H1 (cell line): ENCODE measurements at regions not wholly inside any gene's neighbourhood (a gene's known extent, or its start where the extent isn't known, plus 50 kb on each side); places are given as distances from the start of the nearest gene placed in this dataset.

Experiments used
- CTCF ChIA-PET: fragments of 300-600 bp; sonication (Branson Sonifier 250); formaldehyde crosslinking; loops from one replicate; lab custom pipeline; 2021; ENCODE audit not compliant: partially characterized antibody; lab: Charles Lee
- POLR2A ChIA-PET: fragments of 300-600 bp; sonication (Branson Sonifier 250); formaldehyde crosslinking; loops from one replicate; lab custom pipeline; 2021; ENCODE audit warnings: inconsistent platforms; ENCODE audit not compliant: partially characterized antibody; lab: Charles Lee
- DNase-seq, 2 experiments: peaks; one replicate each; pipeline versions ENCODE4 v3.0.0 to v3.0.0-alpha.2; 2010 to 2022; ENCODE audit warnings: low spot score in 2 of 2, low read depth in 1 of 2, mixed read lengths in 1 of 2
- FAIRE-seq: peaks from 2 replicates; lab custom pipeline; 2011; peaks lifted over from hg19 to GRCh38; lab: Jason Lieb, UNC
- H2AFZ ChIP-seq: 2 replicates; pipeline ENCODE4 v1.8.1; 2012; ENCODE audit warnings: low read length, inconsistent platforms
- H2AK5ac ChIP-seq: 2 replicates; pipeline ENCODE4 v1.6.1; 2013; ENCODE audit warnings: low read depth, low read length
- H2BK120ac ChIP-seq: replicated peaks from 2 replicates; pipeline ENCODE3; 2013; ENCODE audit warnings: low read depth, low read length, inconsistent platforms
- H2BK12ac ChIP-seq: 2 replicates; pipeline ENCODE4 v1.6.1; 2013; ENCODE audit warnings: low read depth, low read length
- H2BK15ac ChIP-seq: 2 replicates; pipeline ENCODE4 v1.6.1; 2013; ENCODE audit warnings: low read length
- H2BK20ac ChIP-seq: 2 replicates; pipeline ENCODE4 v1.6.1; 2013; ENCODE audit warnings: low read length
- H2BK5ac ChIP-seq: 2 replicates; pipeline ENCODE4 v1.6.1; 2013; ENCODE audit warnings: low read depth, low read length
- H3K14ac ChIP-seq: 2 replicates; pipeline ENCODE4 v1.6.1; 2013; ENCODE audit warnings: inconsistent platforms; ENCODE audit not compliant: insufficient read length
- H3K18ac ChIP-seq: 2 replicates; pipeline ENCODE4 v1.6.1; 2013; ENCODE audit warnings: low read length; ENCODE audit errors: extremely low read depth
- H3K23ac ChIP-seq: 2 replicates; pipeline ENCODE4 v1.6.1; 2013; ENCODE audit warnings: inconsistent platforms; ENCODE audit not compliant: insufficient read length
- H3K23me2 ChIP-seq: 2 replicates; pipeline ENCODE4 v1.6.1; 2013; ENCODE audit warnings: low read depth, low read length
- H3K27ac ChIP-seq: 2 replicates; pipeline ENCODE4 v1.6.1; 2011; ENCODE audit warnings: low read depth, low read length, inconsistent platforms
- H3K27me3 ChIP-seq, 4 experiments: replicated peaks in 1 of 4; 1 replicate in 1 of 4; 2 replicates in 3 of 4; pipeline versions ENCODE4 v1.6.1 to v1.8.1; 2011 to 2013; ENCODE audit warnings: low read length in 3 of 4, mild to moderate bottlenecking in 3 of 4, inconsistent platforms in 2 of 4, mixed read lengths in 2 of 4, moderate library complexity in 1 of 4; ENCODE audit not compliant: control insufficient read depth in 3 of 4, insufficient read depth in 3 of 4; ENCODE audit errors: extremely low read depth in 1 of 4
- H3K36me3 ChIP-seq, 4 experiments: 2 replicates each; pipeline versions ENCODE4 v1.6.1 to v1.8.1; 2011 to 2013; ENCODE audit warnings: mild to moderate bottlenecking in 4 of 4, low read length in 3 of 4, moderate library complexity in 2 of 4, control low read depth in 1 of 4, inconsistent platforms in 1 of 4; ENCODE audit not compliant: insufficient read depth in 4 of 4, control insufficient read depth in 2 of 4
- H3K4ac ChIP-seq: replicated peaks from 2 replicates; pipeline ENCODE3; 2013; ENCODE audit warnings: low read length, low read depth, mixed read lengths, inconsistent platforms; ENCODE audit not compliant: insufficient read length
- H3K4me1 ChIP-seq, 4 experiments: replicated peaks in 1 of 4; 1 replicate in 1 of 4; 2 replicates in 3 of 4; pipeline versions ENCODE4 v1.6.1 to v1.8.1; 2011 to 2013; ENCODE audit warnings: low read length in 3 of 4, inconsistent platforms in 2 of 4, mixed read lengths in 1 of 4; ENCODE audit not compliant: insufficient read depth in 4 of 4, control insufficient read depth in 3 of 4
- H3K4me2 ChIP-seq, 2 experiments: 2 replicates each; pipeline versions ENCODE4 v1.6.1 to v1.8.1; 2011 to 2013; ENCODE audit warnings: low read depth in 2 of 2, low read length in 2 of 2, control low read depth in 1 of 2, inconsistent platforms in 1 of 2, mild to moderate bottlenecking in 1 of 2; ENCODE audit not compliant: insufficient read depth in 1 of 2
- H3K4me3 ChIP-seq, 4 experiments: fragments of 200-600, 300-600 bp in 1 of 4; sonication (generic), shearing (Covaris generic), sonication (Bioruptor Twin) in 1 of 4; 2 replicates each; pipeline versions ENCODE4 v1.5.1 to v1.8.1; 2011 to 2016; ENCODE audit warnings: low read length in 4 of 4, low read depth in 3 of 4, control low read depth in 2 of 4, inconsistent platforms in 2 of 4, mild to moderate bottlenecking in 2 of 4, mixed read lengths in 1 of 4, moderate library complexity in 1 of 4; ENCODE audit not compliant: insufficient read depth in 2 of 4; ENCODE audit errors: extremely low read depth in 1 of 4
- H3K56ac ChIP-seq: replicated peaks from 2 replicates; pipeline ENCODE3; 2013; ENCODE audit warnings: low read depth, mild to moderate bottlenecking, mixed read lengths, low read length, inconsistent platforms; ENCODE audit not compliant: insufficient read length
- H3K79me1 ChIP-seq: 2 replicates; pipeline ENCODE4 v1.6.1; 2013; ENCODE audit warnings: low read depth, low read length, control low read depth
- H3K79me2 ChIP-seq, 2 experiments: 2 replicates each; pipeline versions ENCODE4 v1.6.1 to v1.8.1; 2012 to 2013; ENCODE audit warnings: low read length in 2 of 2, mild to moderate bottlenecking in 2 of 2, inconsistent platforms in 1 of 2; ENCODE audit not compliant: insufficient read depth in 2 of 2, control insufficient read depth in 1 of 2
- H3K9ac ChIP-seq, 4 experiments: replicated peaks in 1 of 4; 1 replicate in 1 of 4; 2 replicates in 3 of 4; pipeline versions ENCODE4 v1.6.1 to v1.8.1; 2011 to 2013; ENCODE audit warnings: low read depth in 3 of 4, low read length in 3 of 4, control low read depth in 2 of 4, mild to moderate bottlenecking in 2 of 4, moderate library complexity in 2 of 4, inconsistent platforms in 1 of 4; ENCODE audit errors: extremely low read depth in 1 of 4
- H3K9me3 ChIP-seq, 2 experiments: 2 replicates each; pipeline versions ENCODE4 v1.6.1 to v1.8.1; 2012 to 2013; ENCODE audit warnings: mild to moderate bottlenecking in 2 of 2, moderate library complexity in 2 of 2, control low read depth in 1 of 2, inconsistent platforms in 1 of 2, low read depth in 1 of 2, low read length in 1 of 2, mixed read lengths in 1 of 2; ENCODE audit not compliant: insufficient read depth in 2 of 2
- H4K20me1 ChIP-seq, 2 experiments: replicated peaks in 1 of 2; 2 replicates each; pipeline versions ENCODE3 to v1.8.1; 2011 to 2013; ENCODE audit warnings: inconsistent platforms in 2 of 2, low read length in 2 of 2, mild to moderate bottlenecking in 1 of 2; ENCODE audit not compliant: insufficient read depth in 2 of 2, control insufficient read depth in 1 of 2
- H4K5ac ChIP-seq: 2 replicates; pipeline ENCODE4 v1.6.1; 2013; ENCODE audit warnings: low read length, low read depth, mixed read lengths, inconsistent platforms; ENCODE audit not compliant: insufficient read length
- H4K8ac ChIP-seq: 2 replicates; pipeline ENCODE4 v1.8.0; 2013; ENCODE audit warnings: mild to moderate bottlenecking, moderate library complexity, low read length, inconsistent platforms; ENCODE audit not compliant: insufficient read depth; ENCODE audit errors: extremely low read depth
- H4K91ac ChIP-seq: replicated peaks from 2 replicates; pipeline ENCODE3; 2013; ENCODE audit warnings: low read length, mixed read lengths, inconsistent platforms; ENCODE audit not compliant: insufficient read length
- CBX8 ChIP-seq: fragments of 300-800, 300-1000 bp; sonication (generic); IDR thresholded peaks from 2 replicates; pipeline ENCODE4 v1.7.1; 2016; ENCODE audit warnings: low read depth, low read length, borderline replicate concordance
- JUN ChIP-seq: IDR thresholded peaks from 2 replicates; pipeline ENCODE4 v1.6.1; 2011; ENCODE audit warnings: low read depth, mild to moderate bottlenecking, improper control_type of control experiment, low read length
- KDM5A ChIP-seq: fragments of 200-600 bp; IDR thresholded peaks from 2 replicates; pipeline ENCODE4 v1.7.1; 2012; ENCODE audit warnings: mild to moderate bottlenecking, low read length, inconsistent platforms, mixed read lengths
- POU5F1 ChIP-seq: IDR thresholded peaks from 2 replicates; pipeline ENCODE4 v1.6.1; 2011; ENCODE audit warnings: low read depth, mild to moderate bottlenecking, low read length, moderate library complexity
- SIX5 ChIP-seq: IDR thresholded peaks from 2 replicates; pipeline ENCODE4 v1.6.1; 2011; ENCODE audit warnings: mild to moderate bottlenecking, low read depth, low read length
- SP2 ChIP-seq: IDR thresholded peaks from 2 replicates; pipeline ENCODE4 v1.6.1; 2012; ENCODE audit warnings: mild to moderate bottlenecking, low read length, inconsistent platforms
- SRF ChIP-seq: IDR thresholded peaks from 2 replicates; pipeline ENCODE4 v1.6.1; 2011; ENCODE audit warnings: mild to moderate bottlenecking, low read depth, low read length, moderate library complexity
- TAF1 ChIP-seq: IDR thresholded peaks from 2 replicates; pipeline ENCODE4 v1.6.1; 2011; ENCODE audit warnings: mild to moderate bottlenecking, low read depth, low read length
- WGBS, 2 experiments: shearing (Covaris generic) in 1 of 2; methylation state at CpG; one replicate each; pipeline versions ENCODE4 v1.1.6 to v1.1.7; 2013 to 2015; ENCODE audit warnings: low lambda C conversion rate in 2 of 2, mixed read lengths in 2 of 2, inconsistent platforms in 1 of 2, low coverage in 1 of 2, missing lambda C conversion rate in 1 of 2; ENCODE audit not compliant: insufficient replicate concordance in 2 of 2, insufficient coverage in 1 of 2, insufficient read length in 1 of 2; ENCODE audit errors: extremely low coverage in 1 of 2, missing lambda C conversion rate in 1 of 2; 5-methylcytosine and 5-hydroxymethylcytosine counted together

DNA sequence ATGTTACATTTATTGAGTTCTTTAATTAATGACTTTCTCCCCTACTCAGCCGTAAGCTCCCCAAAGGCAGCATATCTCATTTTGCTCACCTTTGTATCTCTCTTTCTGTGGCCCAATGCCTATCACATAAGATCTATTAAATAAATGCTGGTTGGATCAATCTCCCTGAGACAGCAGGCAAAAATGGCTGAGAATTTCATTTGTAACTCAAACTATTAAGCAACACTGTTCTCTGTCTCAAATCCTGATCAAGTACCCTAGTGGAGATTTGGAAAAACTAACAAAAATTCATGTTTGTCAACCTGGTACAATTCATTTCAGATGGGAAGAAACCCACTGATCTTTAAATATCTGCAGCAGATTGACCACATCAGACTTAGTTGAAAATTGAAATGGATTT, 127.4 kb downstream of the ZFAND4 start:
- H3K27ac ChIP-seq = no peak overlapping the region
- no peak overlapping the region for H4K5ac ChIP-seq
- no peak overlapping the region for H2BK120ac ChIP-seq
- H3K18ac ChIP-seq = no peak overlapping the region
- FAIRE-seq = no peak
- CTCF ChIA-PET = interaction anchor here (1.0 to 1.7 kb wide), 2 partner anchors 27 to 28 kb away, joined by 3 read pairs; no protein-coding TSS in a partner anchor
- H2BK15ac ChIP-seq = no peak overlapping the region
- POLR2A ChIA-PET = no interaction called here
- no peaks in the 10 kb centered on the region for H3K36me3 ChIP-seq
- no peak overlapping the region for H3K4me3 ChIP-seq
- TF ChIP-seq POU5F1 (no peak), KDM5A (no peak), SRF (no peak), JUN (no peak), SIX5 (no peak), TAF1 (no peak), SP2 (no peak), CBX8 (no peak)
- 0 out of 4 replicates have a peak, but pooled peaks cover 0 to 2% of the 10 kb centered on the region in 2 experiments for H3K79me2 ChIP-seq
- H3K23ac ChIP-seq = no peak overlapping the region
- H3K56ac ChIP-seq = no peak overlapping the region
- H2BK20ac ChIP-seq = no peak overlapping the region
- H3K4me2 ChIP-seq = no peak overlapping the region
- H4K8ac ChIP-seq = no peak overlapping the region
- no peak overlapping the region for H4K91ac ChIP-seq
- H2AFZ ChIP-seq = no peak overlapping the region
- H3K4ac ChIP-seq = no peak overlapping the region
- no peaks in the 10 kb centered on the region for H3K4me1 ChIP-seq
- no peak overlapping the region for H2AK5ac ChIP-seq
- H2BK5ac ChIP-seq = no peak overlapping the region
- WGBS, 2 experiments = 87% methylated on average over 1 of the region's 1 CpG; no CpG with 5 or more reads in 1 of the 2 experiments
- no peaks in the 10 kb centered on the region for H3K23me2 ChIP-seq
- no peak overlapping the region for H2BK12ac ChIP-seq
- no peaks in the 10 kb centered on the region for H3K79me1 ChIP-seq
- H3K9ac ChIP-seq = no peak overlapping the region
- H3K9me3 ChIP-seq = no peaks in the 10 kb centered on the region
- H3K14ac ChIP-seq = no peak overlapping the region
- no peak for DNase-seq
- H4K20me1 ChIP-seq = peaks cover 0 to 2% of the 10 kb centered on the region in 2 experiments
- H3K27me3 ChIP-seq = no peaks in the 10 kb centered on the region
